HUES48 (cell line): ENCODE measurements at regions not wholly inside any gene's neighbourhood (a gene's known extent, or its start where the extent isn't known, plus 50 kb on each side); places are given as distances from the start of the nearest gene placed in this dataset.
"Not testable (repeated sequence)": the region's sequence is repeated elsewhere in the genome, so short reads cannot be mapped to it uniquely, and the experiment has no call there.

Experiments
- H3K27ac ChIP-seq: one replicate; pipeline ENCODE4 v1.7.0; 2013; ENCODE audit warnings: low read depth, low read length, inconsistent platforms
- H3K27me3 ChIP-seq: 2 replicates; pipeline ENCODE4 v1.6.1; 2013; ENCODE audit warnings: mild to moderate bottlenecking, low read length; ENCODE audit not compliant: control insufficient read depth, insufficient read depth
- H3K36me3 ChIP-seq: 2 replicates; pipeline ENCODE4 v1.6.1; 2013; ENCODE audit warnings: low read length; ENCODE audit not compliant: control insufficient read depth, insufficient read depth
- H3K4me1 ChIP-seq: 2 replicates; pipeline ENCODE4 v1.6.1; 2013; ENCODE audit warnings: mild to moderate bottlenecking, low read length; ENCODE audit not compliant: control insufficient read depth, insufficient read depth
- H3K4me3 ChIP-seq: 2 replicates; pipeline ENCODE4 v1.5.1; 2013; ENCODE audit warnings: mild to moderate bottlenecking, low read depth, low read length
- H3K9ac ChIP-seq: 2 replicates; pipeline ENCODE4 v1.6.1; 2013; ENCODE audit warnings: mild to moderate bottlenecking, low read depth, low read length, moderate library complexity
- H3K9me3 ChIP-seq: 2 replicates; pipeline ENCODE4 v1.6.1; 2013; ENCODE audit warnings: low read length; ENCODE audit not compliant: control insufficient read depth, insufficient read depth

DNA sequence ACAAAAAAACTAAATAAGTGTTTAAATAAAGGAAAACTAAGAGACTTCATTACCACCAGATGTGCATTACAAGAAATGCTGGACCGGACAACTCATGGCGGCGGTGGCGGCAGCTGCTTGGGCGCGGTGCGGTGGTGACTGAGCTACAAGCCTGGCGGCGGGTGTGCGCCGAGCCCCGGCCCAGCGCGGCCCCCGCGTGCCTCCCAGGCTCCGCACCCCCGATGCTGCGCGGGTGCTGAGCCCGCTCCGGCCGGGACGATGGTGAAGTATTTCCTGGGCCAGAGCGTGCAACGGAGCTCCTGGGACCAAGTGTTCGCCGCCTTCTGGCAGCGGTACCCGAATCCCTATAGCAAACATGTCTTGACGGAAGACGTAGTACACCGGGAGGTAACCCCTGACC lies 52.2 kb upstream of the RCOR3 start:
- Histone ChIP-seq H3K9me3 (no peaks in the 10 kb centered on the region), H3K27me3 (no peaks in the 10 kb centered on the region), H3K4me1 (no peaks in the 10 kb centered on the region), H3K9ac (no peak overlapping the region), H3K36me3 (no peaks in the 10 kb centered on the region), H3K4me3 (no peak overlapping the region), H3K27ac (no peak overlapping the region)

DNA sequence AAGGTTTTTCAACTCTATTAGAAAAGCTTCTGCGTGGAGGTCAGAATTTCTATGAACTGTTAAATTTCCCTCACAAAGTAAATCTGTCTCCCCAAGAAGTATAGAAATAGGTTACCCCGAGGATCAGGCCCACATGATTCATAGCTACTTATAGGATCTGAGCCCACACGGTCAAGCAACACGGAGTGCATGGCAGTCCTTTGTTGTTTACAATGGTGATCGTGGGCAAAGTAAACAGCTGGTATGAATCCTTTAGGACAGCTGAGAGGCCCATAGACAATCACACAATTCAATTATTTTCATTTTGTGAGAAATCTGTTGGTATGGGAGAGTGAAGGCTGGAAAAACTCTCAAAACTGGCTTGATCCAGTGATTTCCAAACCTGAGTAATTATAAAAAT lies 58.9 kb upstream of the RCOR3 start:
- H3K4me1 ChIP-seq, result no peaks in the 10 kb centered on the region
- no peaks in the 10 kb centered on the region for H3K36me3 ChIP-seq
- no peak overlapping the region for H3K4me3 ChIP-seq
- H3K9me3 ChIP-seq, result no peaks in the 10 kb centered on the region
- H3K9ac ChIP-seq, result no peak overlapping the region
- no peak overlapping the region for H3K27ac ChIP-seq
- no peaks in the 10 kb centered on the region for H3K27me3 ChIP-seq

DNA sequence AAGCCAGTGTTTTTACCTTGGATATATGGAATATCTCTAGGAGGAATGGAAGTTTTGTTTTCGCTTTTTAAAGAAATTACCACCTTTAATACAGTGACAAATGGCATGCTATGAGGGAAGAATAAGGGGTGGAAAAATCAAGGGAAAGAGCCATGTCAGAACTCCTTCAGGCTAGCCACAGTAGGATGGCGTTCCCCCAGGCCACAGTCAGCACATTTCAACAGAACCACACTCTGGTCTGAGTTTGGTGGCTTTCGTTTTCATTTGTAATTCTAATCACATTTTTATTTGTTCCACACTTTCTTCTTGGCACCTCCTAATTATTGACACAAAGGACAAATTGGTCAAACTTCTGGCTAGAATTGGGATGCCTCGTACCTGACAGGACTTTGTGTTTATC lies 60.3 kb upstream of the RCOR3 start:
- no peaks in the 10 kb centered on the region for H3K4me1 ChIP-seq

DNA sequence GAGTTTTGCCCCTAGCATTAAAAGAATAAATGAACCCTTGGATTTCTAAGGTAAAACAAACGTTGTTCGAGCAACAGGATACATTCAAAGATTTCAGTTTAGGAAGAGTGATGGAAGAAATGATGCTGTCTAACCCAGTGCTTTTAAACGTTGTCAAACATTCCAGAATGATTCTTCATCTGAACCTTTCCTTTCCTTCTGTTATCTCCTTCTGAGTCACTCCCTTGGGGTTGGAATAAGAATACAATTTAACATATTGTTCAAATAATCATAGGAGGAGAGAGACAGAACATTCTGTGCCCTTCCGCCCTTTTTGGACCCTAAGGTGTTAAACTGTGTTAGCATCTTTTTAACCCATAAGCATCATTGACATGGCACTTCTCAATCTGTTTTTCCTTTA lies 61.1 kb upstream of the RCOR3 start:
- Histone ChIP-seq H3K4me1 (no peaks in the 10 kb centered on the region), H3K27ac (peak overlapping the region; percentile 35), H3K36me3 (no peaks in the 10 kb centered on the region), H3K4me3 (no peak overlapping the region), H3K9me3 (no peaks in the 10 kb centered on the region), H3K9ac (no peak overlapping the region), H3K27me3 (no peaks in the 10 kb centered on the region)

More for the DNA sequence above, 60.3 kb upstream of the RCOR3 start:
- no peaks in the 10 kb centered on the region for H3K36me3 ChIP-seq
- no peak overlapping the region for H3K27ac ChIP-seq
- no peaks in the 10 kb centered on the region for H3K27me3 ChIP-seq
- H3K9me3 ChIP-seq, result no peaks in the 10 kb centered on the region
- H3K9ac ChIP-seq, result no peak overlapping the region
- no peak overlapping the region for H3K4me3 ChIP-seq

DNA sequence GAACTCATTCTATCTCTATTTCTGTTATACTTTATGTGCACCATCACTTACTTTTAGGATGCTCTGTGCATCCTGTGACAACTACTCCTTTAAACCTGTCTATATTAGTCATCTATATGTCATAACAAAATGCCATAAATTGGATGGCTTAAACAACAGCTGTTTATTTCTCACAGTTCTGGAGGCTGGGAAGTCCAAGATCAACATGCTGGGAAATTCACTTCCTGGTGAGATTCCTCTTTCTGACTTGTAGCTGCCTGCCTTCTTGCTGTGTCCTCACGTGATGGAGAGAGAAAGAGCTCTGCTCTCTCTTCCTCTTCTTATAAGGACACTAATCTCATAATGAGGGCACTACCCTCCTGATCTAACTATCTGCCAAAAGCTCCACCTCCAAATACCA lies 62.3 kb upstream of the RCOR3 start:
- Histone ChIP-seq H3K9ac (no peak overlapping the region), H3K27me3 (no peaks in the 10 kb centered on the region), H3K36me3 (no peaks in the 10 kb centered on the region), H3K4me1 (no peaks in the 10 kb centered on the region), H3K9me3 (no peaks in the 10 kb centered on the region), H3K27ac (no peak overlapping the region), H3K4me3 (no peak overlapping the region)

DNA sequence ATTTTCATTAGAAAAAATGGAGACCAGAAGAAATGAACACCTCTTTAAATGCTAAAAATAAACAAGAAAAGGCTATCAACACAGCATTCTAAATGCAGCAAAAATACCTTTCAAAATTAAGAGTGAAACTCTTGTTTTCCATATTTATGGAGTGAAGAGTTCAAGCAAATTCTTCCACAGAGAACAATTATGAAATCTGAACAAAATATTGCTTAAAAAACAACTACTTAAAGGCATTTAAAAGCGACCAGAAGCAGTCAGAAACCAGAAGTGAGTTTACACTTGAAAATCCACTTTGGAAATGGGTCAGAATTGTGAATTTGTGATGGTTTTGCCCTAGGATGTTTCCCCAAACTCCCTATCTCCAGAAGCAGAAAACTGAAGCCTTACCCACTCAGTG lies 60.9 kb upstream of the KCNH1 start:
- H3K4me1 ChIP-seq, result no peaks in the 10 kb centered on the region
- no peaks in the 10 kb centered on the region for H3K9me3 ChIP-seq
- H3K9ac ChIP-seq, result no peak overlapping the region
- H3K36me3 ChIP-seq, result no peaks in the 10 kb centered on the region
- H3K27me3 ChIP-seq, result no peaks in the 10 kb centered on the region
- no peak overlapping the region for H3K27ac ChIP-seq
- no peak overlapping the region for H3K4me3 ChIP-seq

DNA sequence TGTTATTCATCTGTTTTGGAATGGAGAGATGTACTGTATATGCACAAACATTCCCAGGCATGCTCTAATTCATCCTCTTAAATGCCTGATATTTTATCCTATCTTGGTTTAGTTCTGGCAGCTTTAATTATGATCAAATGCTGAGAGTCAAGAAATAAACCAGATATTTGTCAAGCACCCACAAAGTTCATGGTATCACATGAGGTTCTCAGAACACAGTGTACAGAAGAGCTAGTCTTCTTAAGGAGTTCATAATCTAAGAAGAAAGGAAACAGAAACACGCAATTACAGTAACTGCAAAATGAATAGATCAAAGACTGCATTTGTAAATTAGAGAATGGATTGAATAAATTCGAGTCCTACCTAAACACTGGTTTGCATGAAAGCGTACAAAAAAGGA lies 58.3 kb upstream of the KCNH1 start:
- Histone ChIP-seq H3K4me1 (no peaks in the 10 kb centered on the region), H3K36me3 (no peaks in the 10 kb centered on the region), H3K9ac (no peak overlapping the region), H3K27ac (no peak overlapping the region), H3K4me3 (no peak overlapping the region), H3K27me3 (no peaks in the 10 kb centered on the region), H3K9me3 (no peaks in the 10 kb centered on the region)

DNA sequence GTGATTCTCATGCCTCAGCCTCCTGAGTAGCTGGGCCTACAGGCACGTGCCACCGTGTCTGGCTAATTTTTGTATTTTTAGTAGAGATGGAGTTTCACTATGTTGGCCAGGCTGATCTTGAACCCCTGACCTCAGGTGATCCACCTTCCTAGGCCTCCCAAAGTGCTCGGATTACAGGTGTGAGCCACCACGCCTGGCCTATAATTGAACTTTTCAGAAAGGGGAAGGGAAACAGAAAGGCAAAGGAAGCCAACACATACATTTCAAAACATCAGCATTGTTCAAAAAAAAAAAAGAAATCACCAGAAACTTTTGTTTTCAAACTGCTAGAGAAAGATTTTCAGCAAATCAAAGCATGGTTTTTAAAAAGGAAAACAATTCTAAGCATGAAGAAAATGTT lies 54.8 kb upstream of the KCNH1 start:
- not testable (repeated sequence) for H3K9ac ChIP-seq, H3K27ac ChIP-seq, H3K4me3 ChIP-seq, H3K4me1 ChIP-seq, H3K9me3 ChIP-seq, H3K27me3 ChIP-seq, H3K36me3 ChIP-seq

DNA sequence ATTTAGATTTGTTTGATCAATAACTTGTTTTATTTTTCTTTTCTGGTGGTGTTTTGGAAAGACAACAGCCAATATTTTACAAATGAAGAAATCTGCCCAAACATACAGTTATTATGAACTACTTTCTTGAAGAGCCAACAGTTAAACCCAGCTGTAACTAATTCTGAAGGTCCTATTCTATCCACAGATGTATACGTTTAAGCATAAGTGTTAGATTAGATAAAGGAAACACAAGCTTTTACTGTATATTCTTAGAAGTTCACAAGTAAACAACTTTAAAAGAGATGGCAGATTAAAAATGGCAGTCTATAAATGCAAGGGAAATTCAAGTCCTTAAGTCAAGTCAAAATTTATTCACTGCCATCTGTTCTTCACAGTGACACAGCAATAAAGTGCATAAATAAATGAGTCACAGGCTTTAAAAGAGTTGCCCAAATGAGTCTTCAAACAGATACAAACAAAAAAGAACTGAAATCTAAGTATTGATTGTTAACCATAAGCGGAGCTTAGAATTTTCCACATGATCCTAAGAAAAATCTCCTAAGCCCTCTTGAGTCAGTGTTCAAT lies 49.9 kb upstream of the KCNH1 start:
- Histone ChIP-seq H3K36me3 (no peaks in the 10 kb centered on the region), H3K9ac (no peak overlapping the region), H3K4me3 (no peak overlapping the region), H3K27ac (no peak overlapping the region), H3K4me1 (no peaks in the 10 kb centered on the region), H3K27me3 (no peaks in the 10 kb centered on the region), H3K9me3 (no peaks in the 10 kb centered on the region)
